Skeletal muscle cell (primary cell): ENCODE measurements at regions not wholly inside any gene's neighbourhood (a gene's known extent, or its start where the extent isn't known, plus 50 kb on each side); places are given as distances from the start of the nearest gene placed in this dataset.

Experiments
- DNase-seq: peaks from one replicate; pipeline ENCODE4 v3.0.0-alpha.2; 2010; ENCODE audit warnings: low read depth
- H3K4me3 ChIP-seq: 2 replicates; pipeline ENCODE4 v1.5.1; 2011; ENCODE audit warnings: low read depth, mild to moderate bottlenecking, control low read depth, low read length, moderate library complexity

GRCh38 chr6:14786008-14786407 lies 459.9 kb upstream of the JARID2 start:
- H3K4me3 ChIP-seq: no peak overlapping the region
- no peak for DNase-seq

GRCh38 chr6:14786455-14786854 lies 459.4 kb upstream of the JARID2 start:
- H3K4me3 ChIP-seq: no peak overlapping the region
- DNase-seq: no peak

GRCh38 chr6:14787250-14787649 lies 458.6 kb upstream of the JARID2 start:
- DNase-seq: no peak
- no peak overlapping the region for H3K4me3 ChIP-seq

- no peak overlapping the region for H3K4me3 ChIP-seq
- DNase-seq: no peak
Observed at GRCh38 chr6:14787677-14788076, 458.2 kb upstream of the JARID2 start.

GRCh38 chr6:14789996-14790395 lies 455.9 kb upstream of the JARID2 start:
- no peak for DNase-seq
- no peak overlapping the region for H3K4me3 ChIP-seq

- no peak for DNase-seq
Observed at GRCh38 chr6:14790976-14791375, 454.9 kb upstream of the JARID2 start.

GRCh38 chr6:14791526-14791925 lies 454.3 kb upstream of the JARID2 start:
- peak; percentile 39 for DNase-seq
- no peak overlapping the region for H3K4me3 ChIP-seq

More at GRCh38 chr6:14790976-14791375, 454.9 kb upstream of the JARID2 start:
- no peak overlapping the region for H3K4me3 ChIP-seq

GRCh38 chr6:14792118-14792955 lies 453.5 kb upstream of the JARID2 start:
- peak; percentile 41 for DNase-seq
- H3K4me3 ChIP-seq: no peak overlapping the region

- no peak overlapping the region for H3K4me3 ChIP-seq
- DNase-seq: no peak
Observed at GRCh38 chr6:14795451-14795850, 450.4 kb upstream of the JARID2 start.

GRCh38 chr6:14796974-14797762 lies 448.7 kb upstream of the JARID2 start:
- no peak overlapping the region for H3K4me3 ChIP-seq
- peak; percentile 56 for DNase-seq

GRCh38 chr6:14797875-14798593 lies 447.8 kb upstream of the JARID2 start:
- H3K4me3 ChIP-seq: no peak overlapping the region
- no peak for DNase-seq

GRCh38 chr6:14798594-14798982 lies 447.3 kb upstream of the JARID2 start:
- DNase-seq: no peak
- H3K4me3 ChIP-seq: no peak overlapping the region

- H3K4me3 ChIP-seq: no peak overlapping the region
- no peak for DNase-seq
Observed at GRCh38 chr6:14798996-14799588, 446.8 kb upstream of the JARID2 start.

GRCh38 chr6:14799928-14800327 lies 445.9 kb upstream of the JARID2 start:
- no peak overlapping the region for H3K4me3 ChIP-seq
- DNase-seq: peak; percentile 51

- H3K4me3 ChIP-seq: no peak overlapping the region
- DNase-seq: no peak
Observed at GRCh38 chr6:14802514-14803160, 443.2 kb upstream of the JARID2 start.

- no peak overlapping the region for H3K4me3 ChIP-seq
- no peak for DNase-seq
Observed at GRCh38 chr6:14804001-14804784, 441.7 kb upstream of the JARID2 start.

GRCh38 chr6:14804785-14805210 lies 441.1 kb upstream of the JARID2 start:
- no peak overlapping the region for H3K4me3 ChIP-seq
- peak; percentile 87 for DNase-seq

GRCh38 chr6:14806101-14806500 lies 439.8 kb upstream of the JARID2 start:
- no peak overlapping the region for H3K4me3 ChIP-seq
- no peak for DNase-seq
